Skin of body (tissue), 1 donor: ENCODE measurements at regions not wholly inside any gene's neighbourhood (a gene's known extent, or its start where the extent isn't known, plus 50 kb on each side); places are given as distances from the start of the nearest gene placed in this dataset.

Experiments
- DNase-seq: peaks from one replicate; lab custom pipeline; 2025; lab: John Stamatoyannopoulos, UW

GRCh38 chr15:96232335-96232734 lies 98.2 kb upstream of the NR2F2 start:
- DNase-seq: no peak

- DNase-seq: no peak
Measured at GRCh38 chr15:96234109-96234892, 96.2 kb upstream of the NR2F2 start.

- no peak for DNase-seq
Measured at GRCh38 chr15:96237002-96237401, 93.5 kb upstream of the NR2F2 start.

- DNase-seq: no peak
Measured at GRCh38 chr15:96242761-96243160, 87.7 kb upstream of the NR2F2 start.

DNA sequence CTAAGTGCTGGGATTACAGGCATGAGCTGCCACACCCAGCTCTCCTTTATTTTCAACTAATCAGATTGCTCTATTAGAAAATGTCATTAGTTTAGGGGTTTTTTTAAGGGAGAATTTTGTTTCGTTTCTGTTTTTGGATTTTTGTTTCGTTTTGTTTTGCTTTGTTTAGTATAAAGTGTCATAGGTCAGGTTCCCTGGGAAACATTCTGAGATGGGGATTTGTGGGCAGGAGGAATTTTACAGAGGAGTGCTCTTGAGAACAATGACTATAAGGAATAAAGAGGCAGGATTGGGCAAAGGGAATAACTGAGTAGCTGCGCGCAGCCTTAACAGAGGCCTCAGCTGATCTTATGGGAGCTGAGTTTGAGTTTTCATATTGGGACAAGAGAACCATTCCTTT lies 86.8 kb upstream of the NR2F2 start:
- DNase-seq: no peak

GRCh38 chr15:96245252-96245651 lies 85.2 kb upstream of the NR2F2 start:
- DNase-seq: no peak

DNA sequence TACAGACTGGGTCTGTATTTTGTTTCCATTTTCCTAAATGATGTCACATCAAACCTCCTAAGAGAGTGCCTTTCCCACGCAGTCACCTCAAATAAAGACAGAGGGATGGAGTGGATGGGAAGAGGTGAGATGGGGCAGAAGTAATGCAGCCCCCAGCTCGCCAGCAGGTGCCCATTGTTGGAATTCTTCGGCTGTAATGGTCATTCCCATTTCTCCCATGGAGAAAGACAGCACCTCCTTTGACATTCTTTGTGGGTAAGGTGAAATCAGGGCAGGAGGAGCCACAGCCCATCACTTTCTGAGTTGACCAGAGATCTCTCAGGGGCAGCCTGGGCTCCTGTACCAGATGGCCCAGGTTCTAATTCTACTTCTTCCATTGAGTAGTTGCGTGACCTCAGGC lies 84.4 kb upstream of the NR2F2 start:
- DNase-seq: no peak

DNA sequence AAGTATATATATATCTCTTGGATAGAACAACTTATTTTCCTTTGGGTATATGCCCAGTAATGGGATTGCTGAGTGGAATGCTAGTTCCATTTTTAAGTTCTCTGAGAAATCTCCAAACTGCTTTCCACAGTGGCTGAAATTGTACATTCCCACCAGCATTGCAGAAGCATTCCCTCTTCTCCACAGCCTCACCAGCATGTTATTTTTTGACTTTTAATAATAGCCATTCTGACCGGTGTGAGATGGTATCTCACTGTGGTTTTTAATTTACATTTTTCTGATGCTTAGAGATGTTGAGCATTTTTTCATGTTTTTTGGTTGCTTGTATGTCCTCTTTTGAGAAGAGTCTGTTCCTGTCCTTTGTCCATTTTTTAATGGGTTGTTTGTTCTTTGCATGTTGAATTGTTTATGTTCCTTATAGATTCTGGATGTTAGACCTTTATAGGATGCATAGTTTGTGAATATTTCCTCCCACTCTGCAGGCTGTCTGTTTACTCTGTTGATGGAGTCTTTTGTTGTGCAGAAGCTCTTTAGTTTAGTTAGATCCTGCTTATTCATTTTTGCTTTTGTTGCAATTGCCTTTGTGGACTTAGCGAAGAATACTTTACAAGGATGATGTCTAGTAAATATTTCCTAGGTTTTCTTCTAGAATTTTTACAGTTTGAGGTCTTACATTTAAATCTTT lies 82.7 kb upstream of the NR2F2 start:
- DNase-seq: no peak

- DNase-seq: no peak
Measured at GRCh38 chr15:96252148-96252547, 78.4 kb upstream of the NR2F2 start.

DNA sequence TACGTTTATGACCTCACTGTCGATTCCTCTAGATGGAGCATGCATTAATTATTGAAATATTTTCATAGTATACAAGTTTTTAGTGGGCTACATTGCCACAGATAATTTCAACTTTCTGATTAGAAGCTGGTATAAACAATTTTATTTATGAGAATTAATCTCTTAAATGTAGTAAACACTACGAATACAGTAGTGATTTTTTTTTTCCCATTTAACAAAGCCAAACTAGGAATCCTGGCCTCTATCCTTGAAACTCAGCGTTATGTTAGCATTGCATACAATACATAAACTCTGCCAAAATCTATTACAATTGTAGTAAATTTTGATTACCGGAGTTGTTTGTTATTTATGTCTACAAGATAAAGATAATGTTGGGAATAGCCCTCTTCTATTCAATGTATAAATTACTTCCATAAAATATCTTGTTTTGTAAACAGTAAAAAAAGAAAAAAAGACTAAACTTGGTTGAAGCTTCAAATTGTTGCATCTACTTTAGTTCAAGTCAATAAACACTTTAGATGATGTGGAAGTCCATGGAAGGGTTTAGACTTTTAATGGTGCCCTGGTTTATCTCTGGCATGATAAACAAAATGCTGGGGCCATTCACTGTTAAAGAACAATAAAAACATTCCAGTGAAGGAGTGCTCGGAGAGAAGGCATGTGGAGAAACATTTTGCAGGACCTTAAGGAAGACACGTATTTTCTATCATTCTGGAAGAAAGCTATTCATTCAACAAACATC lies 77.3 kb upstream of the NR2F2 start:
- no peak for DNase-seq

- no peak for DNase-seq
Measured at GRCh38 chr15:96254173-96254572, 76.3 kb upstream of the NR2F2 start.

GRCh38 chr15:96255599-96255998 lies 74.9 kb upstream of the NR2F2 start:
- no peak for DNase-seq

DNA sequence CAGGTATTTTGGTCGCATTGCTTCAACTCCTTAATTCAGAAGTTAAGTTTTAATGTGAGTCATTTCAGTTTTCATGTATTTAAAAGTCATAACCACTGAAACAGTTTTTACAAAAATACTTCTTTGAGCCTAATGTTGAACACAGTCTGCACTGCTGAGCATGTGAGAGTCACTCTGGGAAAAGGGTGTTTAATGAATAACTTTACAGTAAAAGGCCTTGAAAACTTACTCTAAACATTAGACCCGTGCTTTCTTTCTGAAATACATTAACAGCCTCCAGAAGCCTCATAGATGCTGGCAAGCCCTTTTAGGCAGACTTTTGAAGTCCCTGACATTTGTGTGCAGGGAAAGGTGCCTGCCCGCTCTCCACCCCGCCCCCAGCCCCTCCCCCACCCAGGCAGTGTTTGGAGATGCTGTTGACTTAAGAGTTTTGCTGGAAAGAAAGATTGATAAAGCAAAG lies 68.9 kb upstream of the NR2F2 start:
- DNase-seq: no peak

DNA sequence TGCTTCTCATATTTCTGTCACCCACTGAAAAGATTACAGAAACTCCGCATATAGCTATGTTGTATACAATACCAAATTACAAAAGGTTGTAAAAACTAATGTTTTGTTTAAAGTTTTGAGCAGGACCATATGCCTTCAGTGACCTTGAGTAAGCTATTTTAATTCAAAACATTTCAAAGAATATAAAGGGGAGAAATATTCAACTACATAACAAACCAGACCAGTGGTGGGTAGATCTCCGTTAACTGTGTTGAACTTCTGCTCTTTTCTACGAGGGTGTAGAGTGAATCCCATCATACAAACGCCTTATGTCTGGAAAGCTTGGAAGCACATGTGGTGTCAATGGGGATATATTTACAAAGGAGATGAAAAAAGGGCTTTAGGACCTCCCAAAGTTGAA lies 68.4 kb upstream of the NR2F2 start:
- no peak for DNase-seq

- DNase-seq: no peak
Measured at GRCh38 chr15:96262549-96263489, 67.7 kb upstream of the NR2F2 start.

- no peak for DNase-seq
Measured at GRCh38 chr15:96264351-96264798, 66.1 kb upstream of the NR2F2 start.

GRCh38 chr15:96264801-96265515 lies 65.5 kb upstream of the NR2F2 start:
- no peak for DNase-seq

DNA sequence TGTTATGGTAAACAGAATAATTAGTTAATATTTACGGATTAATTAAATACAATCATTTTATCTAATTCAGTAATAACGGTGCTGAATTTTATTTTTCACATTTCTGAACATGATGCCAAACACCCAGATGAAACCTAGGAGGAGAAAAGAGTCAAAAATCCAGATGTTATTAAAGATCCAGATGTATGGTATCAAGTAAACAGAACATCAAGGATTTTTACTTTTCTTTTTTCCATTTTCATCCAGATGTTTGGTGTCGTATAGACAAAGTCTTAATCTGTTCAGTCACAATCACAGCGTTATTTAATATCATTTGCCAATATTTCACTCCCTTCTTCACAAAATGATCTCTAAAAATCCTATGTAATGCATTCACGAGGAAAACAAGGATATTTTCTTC lies 64.0 kb upstream of the NR2F2 start:
- DNase-seq: no peak

DNA sequence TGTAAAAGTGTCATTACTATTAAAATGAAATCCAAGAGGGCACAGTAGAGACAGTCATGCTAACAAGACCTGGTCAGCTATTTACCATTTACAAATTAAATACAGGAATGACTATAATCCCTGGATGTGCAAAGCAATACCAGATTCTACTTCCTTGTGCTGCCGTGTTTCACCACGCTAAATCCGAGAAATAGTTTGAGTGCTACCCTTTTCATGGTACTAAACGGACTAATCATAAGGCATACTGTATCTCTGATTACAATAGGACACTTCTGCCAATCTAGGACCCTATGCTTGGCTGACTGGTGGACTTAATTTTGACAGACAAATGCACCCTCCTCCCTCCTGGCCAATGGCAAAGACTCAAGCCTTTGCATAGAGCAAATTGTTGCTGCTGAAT lies 63.0 kb upstream of the NR2F2 start:
- no peak for DNase-seq

DNA sequence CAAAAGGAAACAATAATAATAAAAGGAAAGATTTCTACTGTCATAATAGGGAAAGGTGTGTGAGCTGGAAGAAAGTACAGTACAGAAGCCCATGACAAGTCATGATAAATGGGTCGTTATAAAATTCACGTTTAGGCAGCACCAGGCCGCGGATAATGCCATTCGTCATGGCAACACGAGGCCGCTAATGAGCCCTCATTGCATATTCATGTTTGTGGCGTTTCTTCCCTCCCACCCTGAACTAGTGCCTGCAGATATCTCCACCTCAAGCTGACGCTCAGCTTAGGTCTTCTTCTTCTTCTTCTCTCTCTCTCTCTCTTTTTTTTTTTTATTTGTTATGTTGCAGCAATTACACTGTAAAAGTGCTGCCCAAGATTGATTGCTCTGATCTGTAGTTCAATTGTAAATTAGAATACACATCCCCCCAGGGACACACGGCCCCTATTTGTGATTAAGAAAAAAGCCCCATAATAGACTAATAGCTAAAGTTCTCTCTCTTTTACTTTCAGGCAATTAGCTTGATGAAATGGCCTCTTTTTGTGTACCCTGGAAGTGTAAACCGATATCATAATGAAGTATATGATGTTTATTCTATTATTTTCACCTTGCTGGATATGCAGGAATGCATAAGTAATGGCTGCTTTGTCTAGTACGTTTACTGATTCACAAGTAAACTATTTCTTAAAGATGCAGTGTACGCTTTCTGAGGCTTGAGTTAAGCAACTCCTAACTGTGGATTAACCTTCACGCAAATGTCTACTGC lies 61.9 kb upstream of the NR2F2 start:
- no peak for DNase-seq
